GM04503 (cell line): ENCODE measurements at regions not wholly inside any gene's neighbourhood (a gene's known extent, or its start where the extent isn't known, plus 50 kb on each side); places are given as distances from the start of the nearest gene placed in this dataset.
A peak's percentile ranks its signal among the peaks of the same experiment; 100 is the strongest.

Source experiments
- DNase-seq: peaks from one replicate; pipeline ENCODE4 v3.0.0-alpha.2; 2012; ENCODE audit warnings: low read depth

- no peak for DNase-seq
These were observed 269.4 kb downstream of the PTPRU start for GRCh38 chr1:29505532-29506220.

GRCh38 chr1:29504709-29505410 is 268.5 kb downstream of the PTPRU start:
- no peak for DNase-seq

GRCh38 chr1:29504196-29504595 is 267.9 kb downstream of the PTPRU start:
- DNase-seq = peak; percentile 16

GRCh38 chr1:29502911-29503840 is 266.9 kb downstream of the PTPRU start:
- DNase-seq = no peak

GRCh38 chr1:29502225-29502910 is 266.0 kb downstream of the PTPRU start:
- no peak for DNase-seq

- DNase-seq = no peak
These were observed 265.1 kb downstream of the PTPRU start for GRCh38 chr1:29501227-29501976.

GRCh38 chr1:29500651-29501050 is 264.3 kb downstream of the PTPRU start:
- DNase-seq = no peak

- DNase-seq = no peak
These were observed 263.7 kb downstream of the PTPRU start for GRCh38 chr1:29500041-29500440.

GRCh38 chr1:29499104-29499650 is 262.9 kb downstream of the PTPRU start:
- DNase-seq = no peak

- DNase-seq = no peak
These were observed 262.1 kb downstream of the PTPRU start for GRCh38 chr1:29498126-29499103.

- no peak for DNase-seq
These were observed 261.2 kb downstream of the PTPRU start for GRCh38 chr1:29497395-29498125.

GRCh38 chr1:29496701-29497100 is 260.4 kb downstream of the PTPRU start:
- DNase-seq = no peak

- DNase-seq = no peak
These were observed 254.0 kb downstream of the PTPRU start for GRCh38 chr1:29490204-29490934.

GRCh38 chr1:29489471-29489870 is 253.1 kb downstream of the PTPRU start:
- DNase-seq = no peak

- no peak for DNase-seq
These were observed 252.5 kb downstream of the PTPRU start for GRCh38 chr1:29488794-29489311.

GRCh38 chr1:29488086-29488793 is 251.9 kb downstream of the PTPRU start:
- DNase-seq = no peak

GRCh38 chr1:29487291-29487690 is 251.0 kb downstream of the PTPRU start:
- no peak for DNase-seq
